ENCODE measurements at regions not wholly inside any gene's neighbourhood (a gene's known extent, or its start where the extent isn't known, plus 50 kb on each side); places are given as distances from the start of the nearest gene placed in this dataset.

GRCh38 chr1:81314513-81315233, 486.1 kb upstream of the ADGRL2 start (continued):
- no peak for TF ChIP-seq CHD7 (IDR thresholded peaks at IDR 0.05; ENCODE audit: insufficient replicate concordance, low read length)
- no peak for TF ChIP-seq ZNF274 (IDR thresholded peaks at IDR 0.05; ENCODE audit: borderline replicate concordance, extremely low read depth, low read length)
- no peak for TF ChIP-seq SRF (IDR thresholded peaks at IDR 0.05; ENCODE audit: low read depth, low read length)
- TF ChIP-seq ATF2 (IDR thresholded peaks at IDR 0.05; ENCODE audit: low read length) = no peak
- no peak for TF ChIP-seq POLR2AphosphoS5 (IDR thresholded peaks at IDR 0.05; ENCODE audit: low read depth, low read length)
- TF ChIP-seq SIN3A (conservative IDR thresholded peaks at IDR 0.05 in 1 of 2, IDR thresholded peaks at IDR 0.05 in 1 of 2; ENCODE audit: low read depth in 1 of 2, low read length in 2 of 2) = no peak
- TF ChIP-seq JUN (IDR thresholded peaks at IDR 0.05; ENCODE audit: low read depth, low read length) = no peak
- TF ChIP-seq MAFK (IDR thresholded peaks at IDR 0.05; ENCODE audit: low read depth, low read length) = no peak
- no peak for TF ChIP-seq GABPA (IDR thresholded peaks at IDR 0.05; ENCODE audit: borderline replicate concordance, insufficient read depth, low read length)

Data from H1 (cell line).